SU-DHL-6 (cell line): ENCODE measurements at regions not wholly inside any gene's neighbourhood (a gene's known extent, or its start where the extent isn't known, plus 50 kb on each side); places are given as distances from the start of the nearest gene placed in this dataset.

Experiments
- EZH2phosphoT487 ChIP-seq: fragments of 200-600 bp; sonication (generic), shearing (Covaris generic); conservative IDR thresholded peaks from 2 replicates; pipeline ENCODE4 v1.6.1; 2018; ENCODE audit warnings: mild to moderate bottlenecking, antibody characterized with exemption, low read length, moderate library complexity, mixed read lengths
- TF ChIP-seq, protein P1 (sequence below): fragments of 200-600 bp; sonication (generic); IDR thresholded peaks from one replicate; pipeline ENCODE4 v1.5.1; 2017; ENCODE audit warnings: antibody characterized with exemption, mild to moderate bottlenecking, low read length, moderate library complexity; ENCODE audit not compliant: insufficient read depth, poor library complexity, severe bottlenecking

- TF ChIP-seq, protein P1, sequence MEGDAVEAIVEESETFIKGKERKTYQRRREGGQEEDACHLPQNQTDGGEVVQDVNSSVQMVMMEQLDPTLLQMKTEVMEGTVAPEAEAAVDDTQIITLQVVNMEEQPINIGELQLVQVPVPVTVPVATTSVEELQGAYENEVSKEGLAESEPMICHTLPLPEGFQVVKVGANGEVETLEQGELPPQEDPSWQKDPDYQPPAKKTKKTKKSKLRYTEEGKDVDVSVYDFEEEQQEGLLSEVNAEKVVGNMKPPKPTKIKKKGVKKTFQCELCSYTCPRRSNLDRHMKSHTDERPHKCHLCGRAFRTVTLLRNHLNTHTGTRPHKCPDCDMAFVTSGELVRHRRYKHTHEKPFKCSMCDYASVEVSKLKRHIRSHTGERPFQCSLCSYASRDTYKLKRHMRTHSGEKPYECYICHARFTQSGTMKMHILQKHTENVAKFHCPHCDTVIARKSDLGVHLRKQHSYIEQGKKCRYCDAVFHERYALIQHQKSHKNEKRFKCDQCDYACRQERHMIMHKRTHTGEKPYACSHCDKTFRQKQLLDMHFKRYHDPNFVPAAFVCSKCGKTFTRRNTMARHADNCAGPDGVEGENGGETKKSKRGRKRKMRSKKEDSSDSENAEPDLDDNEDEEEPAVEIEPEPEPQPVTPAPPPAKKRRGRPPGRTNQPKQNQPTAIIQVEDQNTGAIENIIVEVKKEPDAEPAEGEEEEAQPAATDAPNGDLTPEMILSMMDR = no peak
- no peak for TF ChIP-seq EZH2phosphoT487
Measured at GRCh38 chr4:141409556-141409955, 188.9 kb downstream of the ZNF330 start.
